Astrocyte of the cerebellum (primary cell): ENCODE measurements at regions not wholly inside any gene's neighbourhood (a gene's known extent, or its start where the extent isn't known, plus 50 kb on each side); places are given as distances from the start of the nearest gene placed in this dataset.

Source experiments
- DNase-seq: peaks from one replicate; pipeline ENCODE4 v3.0.0-alpha.2; 2011; ENCODE audit warnings: low read depth
- H3K4me3 ChIP-seq: 2 replicates; pipeline ENCODE4 v1.5.1; 2011; ENCODE audit warnings: mild to moderate bottlenecking, low read depth, low read length, moderate library complexity
- in situ Hi-C: cut with HindIII; loops from 2 replicates; pipeline ENCODE4 v1.10.0; 2017; ENCODE audit warnings: low sequenced_read_pairs
- TF ChIP-seq, protein P1 (sequence below): IDR thresholded peaks from 2 replicates; pipeline ENCODE4 v1.5.1; 2012; ENCODE audit warnings: low read length, low read depth, moderate library complexity, mild to moderate bottlenecking; ENCODE audit errors: missing control alignments

DNA sequence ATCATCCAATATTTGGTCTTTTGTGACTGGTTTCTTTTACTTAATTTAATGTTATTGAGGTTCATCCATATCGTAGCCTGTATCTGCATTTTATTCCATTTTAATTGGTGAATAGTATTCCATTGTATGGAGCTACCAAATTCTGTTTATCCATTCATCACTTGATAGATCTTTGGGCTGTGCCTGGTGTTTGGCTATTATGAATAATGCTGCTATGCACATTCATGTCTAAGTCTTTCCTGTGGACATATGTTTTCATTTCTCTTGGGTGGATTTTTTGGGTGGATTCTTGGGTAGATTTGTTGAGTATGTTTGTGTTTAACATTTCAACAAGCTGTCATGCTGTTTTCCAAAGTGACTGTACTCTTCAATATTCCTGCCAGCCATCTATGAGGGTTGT lies 52.5 kb upstream of the NEDD4L start:
- no peak for DNase-seq
- TF ChIP-seq, protein P1, sequence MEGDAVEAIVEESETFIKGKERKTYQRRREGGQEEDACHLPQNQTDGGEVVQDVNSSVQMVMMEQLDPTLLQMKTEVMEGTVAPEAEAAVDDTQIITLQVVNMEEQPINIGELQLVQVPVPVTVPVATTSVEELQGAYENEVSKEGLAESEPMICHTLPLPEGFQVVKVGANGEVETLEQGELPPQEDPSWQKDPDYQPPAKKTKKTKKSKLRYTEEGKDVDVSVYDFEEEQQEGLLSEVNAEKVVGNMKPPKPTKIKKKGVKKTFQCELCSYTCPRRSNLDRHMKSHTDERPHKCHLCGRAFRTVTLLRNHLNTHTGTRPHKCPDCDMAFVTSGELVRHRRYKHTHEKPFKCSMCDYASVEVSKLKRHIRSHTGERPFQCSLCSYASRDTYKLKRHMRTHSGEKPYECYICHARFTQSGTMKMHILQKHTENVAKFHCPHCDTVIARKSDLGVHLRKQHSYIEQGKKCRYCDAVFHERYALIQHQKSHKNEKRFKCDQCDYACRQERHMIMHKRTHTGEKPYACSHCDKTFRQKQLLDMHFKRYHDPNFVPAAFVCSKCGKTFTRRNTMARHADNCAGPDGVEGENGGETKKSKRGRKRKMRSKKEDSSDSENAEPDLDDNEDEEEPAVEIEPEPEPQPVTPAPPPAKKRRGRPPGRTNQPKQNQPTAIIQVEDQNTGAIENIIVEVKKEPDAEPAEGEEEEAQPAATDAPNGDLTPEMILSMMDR, result no peak
- in situ Hi-C loops, result no loop called here
- H3K4me3 ChIP-seq, result no peak overlapping the region

DNA sequence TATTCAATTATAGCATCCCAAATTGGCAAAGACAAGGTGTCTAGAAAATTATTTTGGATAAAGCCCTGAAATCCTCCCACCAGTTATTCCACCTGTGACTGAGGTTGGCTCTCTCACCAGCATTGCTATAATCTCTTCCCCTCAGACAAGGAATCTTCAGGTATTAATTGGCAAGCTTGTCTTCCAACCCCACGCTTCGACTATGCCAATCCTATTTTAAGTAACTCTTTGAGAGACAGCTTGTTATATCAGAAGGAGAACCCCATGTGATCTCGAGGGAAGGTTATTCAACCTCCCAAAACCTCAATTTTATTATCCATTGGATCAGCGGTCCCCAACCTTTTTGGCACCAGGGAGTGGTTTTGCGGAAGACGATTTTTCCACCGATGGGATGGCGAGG lies 54.5 kb upstream of the NEDD4L start:
- DNase-seq, result no peak
- in situ Hi-C loops, result no loop called here
- TF ChIP-seq, protein P1, result no peak
- H3K4me3 ChIP-seq, result no peak overlapping the region

DNA sequence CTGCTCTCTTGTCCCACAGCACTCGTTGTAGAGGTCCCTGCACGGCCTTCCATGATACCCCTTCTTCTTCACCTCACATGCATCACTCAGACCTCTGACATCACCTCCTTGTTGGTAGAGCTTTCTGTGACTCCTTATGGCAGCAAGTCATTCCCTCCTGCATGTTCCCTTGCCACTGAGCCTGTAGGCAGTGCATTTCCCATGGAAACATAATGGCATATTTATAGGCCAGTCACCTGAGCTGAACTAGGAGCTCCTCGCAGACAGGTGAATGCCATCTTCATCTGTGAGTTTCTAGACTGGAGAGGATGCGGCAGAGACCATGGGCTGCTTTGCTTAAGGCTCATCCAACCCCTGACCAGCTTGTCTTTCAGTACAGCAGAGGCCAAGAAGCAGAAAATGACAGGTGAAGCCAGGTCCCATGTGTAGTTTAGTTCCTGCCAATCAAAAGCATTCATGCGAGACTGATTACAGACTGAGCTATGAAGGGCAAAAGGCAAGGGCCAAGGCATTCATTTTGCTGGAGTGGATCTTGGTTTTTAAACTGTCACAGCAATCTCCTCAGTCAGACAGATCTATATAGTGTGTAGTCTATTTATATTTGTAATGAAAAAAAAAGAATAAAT lies 59.4 kb upstream of the NEDD4L start:
- TF ChIP-seq, protein P1, result no peak
- DNase-seq, result no peak
- in situ Hi-C loops, result no loop called here
- H3K4me3 ChIP-seq, result no peak overlapping the region

DNA sequence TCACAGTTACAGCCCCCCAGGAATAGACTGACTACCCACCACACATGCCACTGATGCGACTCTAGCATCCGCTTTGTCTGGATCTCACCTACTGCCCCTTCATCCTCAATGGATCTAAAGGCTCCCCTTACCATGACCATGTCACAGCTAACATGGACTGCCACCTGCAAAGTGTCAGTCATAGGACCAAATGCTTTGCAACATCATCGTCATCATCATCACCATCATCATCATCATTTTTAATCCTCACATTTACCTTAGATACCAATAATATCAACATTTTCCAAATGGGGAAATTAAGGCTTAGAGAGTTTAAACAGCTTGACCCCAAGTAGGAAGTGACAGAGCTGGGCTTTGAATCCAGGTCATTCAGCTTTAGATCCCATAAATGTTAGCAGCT lies 60.1 kb upstream of the NEDD4L start:
- no peak for DNase-seq
- in situ Hi-C loops, result no loop called here
- no peak overlapping the region for H3K4me3 ChIP-seq
- TF ChIP-seq, protein P1, result no peak

DNA sequence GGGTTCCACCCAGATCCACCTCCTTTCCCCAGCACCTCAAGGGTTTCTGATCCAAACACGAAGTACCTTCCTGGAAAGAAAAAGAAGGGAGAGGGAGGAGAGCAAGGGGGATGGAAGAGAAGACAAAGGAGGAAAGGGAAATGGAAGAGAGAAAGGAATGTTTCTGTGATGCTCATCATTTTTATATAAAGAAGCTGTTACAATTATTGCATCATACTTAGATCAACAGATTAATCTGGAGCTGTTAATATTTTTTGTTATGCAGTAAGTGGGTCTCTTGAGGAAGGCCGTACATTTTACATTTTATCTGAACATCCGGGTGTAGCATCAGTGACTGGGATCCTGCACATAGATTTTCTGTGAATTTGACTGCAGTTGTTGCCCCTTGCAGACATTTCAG lies 60.6 kb upstream of the NEDD4L start:
- TF ChIP-seq, protein P1, result no peak
- no peak for DNase-seq
- in situ Hi-C loops, result no loop called here
- no peak overlapping the region for H3K4me3 ChIP-seq

DNA sequence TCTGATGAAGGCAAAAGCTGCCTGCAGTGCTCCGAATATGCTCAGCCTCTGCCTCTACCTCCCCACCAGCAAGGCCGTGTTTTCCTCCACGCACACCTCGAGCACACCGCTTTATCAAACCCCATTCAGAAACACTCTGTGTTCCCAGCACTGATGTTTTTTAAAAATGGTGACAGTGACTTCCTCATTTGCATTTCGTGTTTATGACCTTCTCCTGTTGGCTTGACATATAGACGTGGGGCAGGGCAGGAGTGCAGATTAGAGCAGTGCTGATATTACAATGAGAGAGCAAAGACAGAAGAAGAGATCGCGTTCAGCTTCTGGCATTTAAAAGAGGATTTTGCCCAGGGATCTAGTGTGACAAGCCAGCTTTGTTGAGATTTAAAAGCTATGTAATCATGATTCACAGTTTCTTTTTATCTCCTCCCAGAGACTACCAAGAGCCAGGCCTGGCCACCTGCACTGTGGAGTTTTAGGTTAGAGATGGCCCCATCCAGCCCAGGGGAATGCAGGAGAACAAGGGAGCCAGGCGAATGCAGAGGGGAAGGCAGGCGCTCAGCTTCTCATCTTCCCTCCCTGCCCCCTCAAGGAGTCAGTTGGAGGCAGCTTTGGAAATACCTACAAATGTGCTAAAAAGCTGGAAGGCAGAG lies 61.5 kb upstream of the NEDD4L start:
- in situ Hi-C loops, result no loop called here
- no peak for DNase-seq
- no peak overlapping the region for H3K4me3 ChIP-seq
- TF ChIP-seq, protein P1, result no peak
